ENCODE measurements at regions not wholly inside any gene's neighbourhood (a gene's known extent, or its start where the extent isn't known, plus 50 kb on each side); places are given as distances from the start of the nearest gene placed in this dataset.

DNA sequence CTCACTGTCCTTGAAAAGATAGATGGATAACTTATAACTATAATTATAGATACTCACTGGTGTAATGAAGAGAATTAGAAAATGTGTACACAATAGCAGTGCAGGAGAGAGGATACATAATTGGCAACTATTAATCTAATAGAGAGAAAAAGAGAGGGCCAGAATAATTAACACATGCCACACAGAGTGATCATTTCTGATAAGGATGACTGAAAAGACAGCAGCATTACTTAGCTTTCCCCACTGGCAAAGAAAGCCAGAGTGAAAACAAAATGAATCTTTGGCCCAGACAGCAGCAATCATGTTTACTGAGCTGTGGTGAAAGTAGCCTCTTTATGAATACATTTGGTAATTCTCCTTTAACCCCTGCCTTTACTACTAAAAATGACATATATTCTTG lies 493.3 kb upstream of the ROBO1 start:
- DNase-seq, result no peak

DNA sequence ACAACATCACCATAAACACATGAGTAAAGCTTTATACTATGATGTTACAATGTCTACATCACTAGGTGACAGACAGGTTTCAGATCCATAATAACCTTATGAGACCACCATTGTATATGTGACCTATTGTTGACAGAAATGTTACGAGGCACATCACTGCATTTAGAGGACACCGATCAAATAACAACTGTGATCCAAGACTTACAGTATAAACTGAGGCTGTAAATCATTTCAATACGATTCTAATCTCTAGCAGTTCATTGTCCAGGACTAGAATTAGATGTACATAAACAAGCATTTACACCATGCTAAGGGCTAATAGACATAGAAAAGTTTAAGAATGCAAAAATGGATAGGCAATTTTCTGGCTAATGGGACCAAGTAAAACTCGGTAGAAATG lies 491.9 kb upstream of the ROBO1 start:
- no peak for DNase-seq

DNA sequence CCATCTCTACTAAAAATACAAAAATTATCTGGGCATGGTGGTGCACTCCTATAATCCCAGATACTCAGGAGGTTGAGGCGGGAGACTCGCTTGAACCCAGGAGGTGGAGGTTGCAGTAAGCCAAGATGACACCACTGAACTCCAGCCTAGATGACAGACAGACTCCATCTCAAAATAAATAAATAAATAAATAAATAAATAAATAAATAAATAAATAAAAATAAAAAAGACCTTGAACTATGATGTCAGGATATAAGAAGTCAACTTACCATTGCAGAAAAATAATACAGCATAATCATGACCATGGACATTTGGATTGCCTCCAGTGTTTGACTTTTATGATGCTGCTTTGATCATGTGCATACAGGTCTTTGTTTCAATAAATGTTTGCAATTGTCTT lies 484.3 kb upstream of the ROBO1 start:
- DNase-seq, result no peak

DNA sequence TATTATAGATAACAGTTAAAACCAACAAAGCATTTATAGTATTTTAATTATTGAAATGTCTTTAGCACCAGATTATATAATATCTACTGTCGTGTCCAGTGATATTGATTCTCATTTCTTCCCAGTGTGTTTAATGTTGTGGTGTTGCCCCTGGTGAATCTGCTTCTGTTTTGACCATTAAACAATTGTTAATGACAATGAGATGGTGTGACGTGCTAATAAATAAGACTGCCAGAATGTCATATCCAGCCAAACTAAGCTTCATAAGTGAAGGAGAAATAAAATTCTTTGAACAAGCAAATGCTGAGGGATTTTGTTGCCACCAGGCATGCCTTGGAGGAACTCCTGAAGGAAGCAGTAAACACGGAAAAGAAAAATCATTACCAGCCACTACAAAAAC lies 480.0 kb upstream of the ROBO1 start:
- no peak for DNase-seq

DNA sequence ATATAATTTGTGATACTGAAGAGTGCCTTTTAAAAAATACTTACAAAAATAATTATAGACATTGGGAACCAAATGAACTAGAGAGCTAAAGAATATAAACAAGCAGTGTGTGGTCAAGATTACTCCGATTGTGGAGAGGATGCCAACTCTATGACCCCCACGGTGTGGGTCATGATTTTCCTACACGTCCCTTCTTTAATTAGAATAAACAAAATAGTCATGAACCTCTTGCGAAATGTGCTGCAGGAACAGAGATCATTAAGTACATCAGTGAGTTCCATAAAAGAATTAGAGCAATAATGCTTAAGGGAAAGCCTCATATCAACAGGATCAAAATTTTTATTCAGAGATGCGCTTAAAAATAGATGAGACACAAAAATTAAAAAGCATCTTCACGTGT lies 476.6 kb upstream of the ROBO1 start:
- DNase-seq, result no peak

DNA sequence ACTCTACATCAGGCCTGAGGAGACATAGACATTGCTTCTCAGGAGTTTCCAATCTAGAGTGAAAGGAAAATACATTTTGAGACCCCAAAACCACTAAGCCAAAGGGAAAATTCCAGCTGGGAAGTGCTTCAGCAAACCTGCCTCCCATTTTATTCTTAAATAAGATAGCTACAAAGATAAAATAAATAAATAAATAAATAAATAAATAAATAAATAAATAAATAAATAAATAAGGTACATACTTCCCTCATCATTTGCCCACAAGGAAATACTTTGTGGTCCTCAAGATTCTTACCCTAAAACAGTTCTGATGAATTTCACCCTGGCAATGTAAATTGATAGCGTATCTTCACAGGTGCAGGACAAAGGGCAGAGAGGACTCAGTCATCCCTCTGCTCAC lies 474.0 kb upstream of the ROBO1 start:
- DNase-seq, result no peak

DNA sequence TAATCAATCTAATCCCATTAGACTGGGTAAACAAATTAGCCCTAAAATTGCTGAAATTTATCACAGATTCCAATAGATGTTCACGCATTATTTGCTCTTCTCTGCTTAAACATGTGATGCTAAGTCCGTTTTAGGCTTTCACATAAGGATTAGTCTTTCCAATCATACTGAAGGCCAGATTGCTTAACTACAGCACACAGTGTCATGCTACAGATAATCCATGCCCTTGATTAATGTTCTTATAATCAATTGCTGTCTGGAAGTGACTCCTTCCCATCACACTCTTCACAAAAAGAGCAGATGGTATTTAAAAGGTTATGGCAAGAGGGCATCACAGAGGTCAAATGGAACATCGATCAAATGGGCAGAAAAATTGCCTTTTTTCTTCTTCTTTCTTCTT lies 471.5 kb upstream of the ROBO1 start:
- DNase-seq, result no peak

DNA sequence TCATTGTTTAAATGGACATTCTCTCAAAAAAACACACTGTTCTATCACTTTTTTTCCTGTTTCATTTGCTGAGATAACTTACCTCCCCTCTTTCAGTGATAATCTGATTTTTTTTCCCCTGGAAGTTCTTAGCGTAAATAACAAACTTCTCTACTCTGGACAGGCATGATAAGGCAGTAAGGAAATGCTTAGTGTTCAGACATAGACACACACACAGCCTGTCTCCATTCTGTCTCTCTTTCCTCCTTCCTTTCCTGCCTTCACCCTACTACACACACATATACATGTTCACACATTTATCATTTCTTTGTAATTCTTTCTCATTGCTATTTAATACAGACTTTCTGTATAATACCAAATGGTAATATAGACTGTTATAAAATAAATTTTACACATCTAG lies 470.8 kb upstream of the ROBO1 start:
- no peak for DNase-seq

DNA sequence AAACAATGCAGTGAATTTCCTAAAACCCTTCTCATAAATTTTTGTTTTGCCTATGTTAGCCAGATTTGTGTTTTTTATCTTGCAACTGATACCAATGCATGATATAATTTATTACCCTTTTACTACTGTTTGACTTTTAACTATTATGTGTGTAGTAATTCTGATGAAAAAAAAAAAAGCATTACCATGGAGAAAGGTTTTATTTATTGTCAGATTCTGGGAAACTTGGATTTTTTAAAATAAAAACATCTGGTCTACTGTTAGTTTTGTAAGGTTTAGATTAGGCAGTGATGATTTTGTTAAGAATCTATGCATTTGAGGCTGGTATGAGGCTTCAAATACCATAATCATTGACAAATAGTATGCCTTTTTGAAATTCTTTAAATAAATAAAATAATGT lies 470.4 kb upstream of the ROBO1 start:
- no peak for DNase-seq

DNA sequence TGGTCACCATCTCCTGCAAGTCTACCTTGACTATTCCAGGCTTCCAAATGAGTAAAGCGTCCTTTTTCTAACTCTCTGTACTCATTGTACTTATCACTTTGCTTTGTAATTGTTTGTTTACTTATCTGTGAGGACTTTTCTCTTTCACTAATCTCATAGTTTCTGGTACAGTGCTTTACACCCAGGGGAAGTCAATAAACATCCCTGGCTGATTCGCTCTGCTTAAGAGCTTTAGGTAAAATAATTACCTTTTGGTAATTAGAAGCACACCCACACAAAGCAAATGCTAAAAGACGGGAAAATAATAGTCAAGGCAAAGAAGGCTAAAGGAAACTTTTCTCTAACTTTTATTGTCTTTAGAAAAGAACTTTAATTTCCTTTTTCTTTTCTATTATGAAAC lies 466.9 kb upstream of the ROBO1 start:
- no peak for DNase-seq

DNA sequence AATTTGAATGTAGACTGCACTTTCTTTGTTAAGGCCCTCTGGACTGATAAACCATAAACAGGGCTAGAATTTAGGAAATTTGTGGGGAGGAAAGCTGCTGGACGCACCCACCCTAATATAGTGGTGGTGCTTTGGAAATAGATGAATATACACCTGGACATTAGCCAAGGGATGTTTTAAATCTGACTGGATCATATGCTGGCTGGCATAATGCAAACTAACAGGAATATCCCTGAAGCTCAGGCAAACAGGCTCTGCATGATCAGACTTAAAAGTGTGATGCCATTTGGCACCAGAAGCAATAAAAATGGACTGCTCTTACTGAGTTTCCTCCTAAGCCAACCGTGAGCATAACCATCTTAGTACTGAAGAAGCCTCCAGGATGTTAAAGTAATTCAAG lies 465.8 kb upstream of the ROBO1 start:
- DNase-seq, result no peak

DNA sequence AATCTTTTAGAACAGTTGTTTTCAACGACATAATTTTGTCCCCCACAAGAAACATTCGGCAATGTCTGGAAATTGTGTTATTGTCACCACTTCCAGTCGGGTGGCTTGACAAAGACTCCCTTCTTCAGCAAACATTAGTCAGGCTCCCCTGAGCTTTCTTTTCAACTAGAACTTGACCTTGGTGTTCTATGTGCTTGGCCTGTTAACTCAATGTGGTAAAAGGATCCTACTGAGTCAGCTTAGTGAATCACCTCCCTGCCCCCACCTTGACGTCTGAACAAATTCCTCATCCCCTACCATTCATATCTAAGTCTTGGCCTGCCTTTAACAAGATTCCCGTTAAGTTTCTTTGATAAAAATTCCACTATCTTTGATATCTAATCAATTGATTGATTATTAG lies 465.0 kb upstream of the ROBO1 start:
- no peak for DNase-seq

DNA sequence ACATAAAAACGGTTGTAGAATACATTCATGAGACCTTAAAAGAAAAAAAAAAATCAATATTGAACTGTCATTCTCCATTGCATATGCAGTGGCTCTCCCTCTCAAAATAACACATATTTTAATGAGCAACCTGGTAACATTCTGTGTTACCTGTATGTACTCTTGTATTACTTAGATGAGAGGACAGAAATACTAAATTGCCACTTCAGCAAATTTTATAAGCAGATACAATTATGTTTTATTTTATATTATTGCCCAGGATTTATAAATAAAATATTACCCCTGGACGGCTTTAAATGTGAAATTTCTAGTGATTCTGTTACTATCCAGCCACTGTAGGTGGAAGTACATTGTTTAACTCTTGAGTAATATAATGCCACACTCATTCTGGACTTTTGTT lies 463.2 kb upstream of the ROBO1 start:
- no peak for DNase-seq

DNA sequence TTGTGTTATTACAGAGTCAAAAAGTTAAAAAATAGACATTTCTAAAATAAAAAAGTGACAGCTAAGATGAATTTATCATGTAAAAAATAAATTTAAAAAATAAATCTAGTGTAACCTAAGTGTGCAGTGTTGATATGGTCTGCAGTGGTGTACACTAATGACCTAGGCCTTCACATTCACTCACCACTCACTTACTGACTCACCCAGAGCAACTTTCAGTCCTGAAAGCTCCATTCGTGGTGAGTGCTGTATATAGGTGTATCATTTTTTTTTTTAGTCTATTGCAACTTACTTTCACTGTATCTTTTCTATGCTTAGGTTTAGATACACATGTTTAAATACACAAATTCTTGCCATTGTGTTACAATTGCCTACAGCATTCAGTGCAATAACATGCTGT lies 459.4 kb upstream of the ROBO1 start:
- no peak for DNase-seq

DNA sequence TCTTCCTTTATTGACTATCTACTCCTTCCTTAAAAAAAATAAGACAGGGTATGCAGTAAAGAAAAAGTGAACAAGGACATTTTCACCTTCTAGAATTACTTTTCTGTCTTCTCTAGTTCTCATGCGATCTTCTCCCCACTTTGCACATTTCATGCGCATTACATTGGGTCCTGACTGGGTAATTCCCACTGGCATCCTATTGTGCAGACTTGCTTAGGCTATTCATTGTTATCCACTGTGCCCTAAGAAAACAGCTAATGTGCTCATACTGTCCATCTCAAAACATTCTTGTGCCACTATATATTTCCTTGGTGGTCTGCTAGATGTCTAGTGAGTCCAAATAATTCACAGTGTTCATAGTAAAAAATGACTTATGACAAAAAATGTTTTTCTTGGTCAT lies 447.4 kb upstream of the ROBO1 start:
- DNase-seq, result no peak

DNA sequence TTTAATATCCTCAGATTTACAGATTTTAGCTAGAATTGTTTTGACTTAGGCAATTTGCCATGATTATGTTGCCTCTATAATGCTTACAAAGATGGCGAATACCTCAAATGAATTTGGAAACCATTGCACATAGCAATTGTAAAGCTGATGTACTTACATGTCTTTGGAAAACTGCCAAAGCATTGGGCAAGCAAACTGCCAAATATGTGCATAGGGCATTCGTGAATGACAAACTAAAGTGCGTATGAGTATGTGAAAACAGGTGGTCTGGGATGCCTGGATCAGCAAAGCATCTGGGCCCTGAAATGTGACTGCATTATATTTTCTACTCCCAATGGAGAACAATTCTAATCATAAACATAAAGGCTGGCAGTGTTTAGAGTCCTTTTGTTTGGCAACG lies 445.3 kb upstream of the ROBO1 start:
- no peak for DNase-seq

DNA sequence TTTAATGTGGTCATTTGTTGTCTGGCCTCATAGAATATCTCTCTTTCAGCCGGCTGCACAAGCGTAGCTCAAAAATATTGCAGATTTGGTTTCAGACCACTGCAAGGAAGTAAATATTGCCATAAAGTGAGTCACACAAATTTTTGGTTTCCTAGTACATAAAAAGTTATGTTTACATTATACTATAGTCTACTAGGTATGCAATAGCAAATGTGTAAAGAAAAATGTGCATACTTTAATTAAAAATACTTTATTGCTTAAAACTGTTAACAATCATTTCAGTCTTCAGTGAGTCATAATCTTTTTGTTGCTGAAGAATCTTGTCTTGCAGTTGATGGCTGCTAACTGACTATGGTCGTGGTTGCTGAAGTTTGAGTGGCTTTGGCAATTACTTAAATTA lies 425.1 kb upstream of the ROBO1 start:
- no peak for DNase-seq

DNA sequence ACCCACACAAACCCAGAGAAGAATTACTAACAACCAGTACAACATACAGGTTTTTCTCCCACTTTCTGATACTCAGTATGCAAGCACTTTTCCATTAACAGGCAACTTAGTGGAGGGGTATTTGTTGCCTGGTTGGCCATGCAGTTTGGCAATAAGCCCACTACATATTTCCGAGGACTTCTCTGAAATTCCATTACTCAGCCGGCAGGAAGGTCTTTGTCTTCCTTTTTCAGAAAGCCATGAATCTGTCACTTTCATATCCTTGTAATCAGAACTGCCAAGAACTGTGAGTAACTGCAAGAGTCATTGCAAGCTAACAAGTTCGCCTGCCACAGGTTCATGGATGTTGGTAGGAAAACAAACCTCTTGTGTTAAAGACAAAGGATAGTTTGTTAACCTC lies 422.3 kb upstream of the ROBO1 start:
- peak; percentile 52 for DNase-seq

DNA sequence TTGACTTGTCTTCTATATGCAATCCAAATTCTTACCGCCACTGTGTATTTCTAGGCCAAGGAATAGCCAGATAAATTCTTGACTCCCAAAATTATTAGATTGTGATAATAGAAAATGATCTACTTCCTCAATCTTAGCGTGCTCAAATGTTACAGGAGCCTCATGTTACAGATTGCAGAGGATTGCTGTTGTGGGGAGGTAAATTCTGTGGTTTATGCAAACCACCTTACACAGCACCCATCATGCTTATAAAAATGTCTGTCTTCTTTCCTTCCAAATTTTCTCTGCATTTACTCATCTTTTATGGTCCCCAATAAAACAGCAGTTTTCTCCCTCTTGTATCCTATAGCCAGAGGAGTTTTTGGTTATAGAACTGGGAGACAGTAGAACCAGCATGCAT lies 420.2 kb upstream of the ROBO1 start:
- DNase-seq, result no peak

DNA sequence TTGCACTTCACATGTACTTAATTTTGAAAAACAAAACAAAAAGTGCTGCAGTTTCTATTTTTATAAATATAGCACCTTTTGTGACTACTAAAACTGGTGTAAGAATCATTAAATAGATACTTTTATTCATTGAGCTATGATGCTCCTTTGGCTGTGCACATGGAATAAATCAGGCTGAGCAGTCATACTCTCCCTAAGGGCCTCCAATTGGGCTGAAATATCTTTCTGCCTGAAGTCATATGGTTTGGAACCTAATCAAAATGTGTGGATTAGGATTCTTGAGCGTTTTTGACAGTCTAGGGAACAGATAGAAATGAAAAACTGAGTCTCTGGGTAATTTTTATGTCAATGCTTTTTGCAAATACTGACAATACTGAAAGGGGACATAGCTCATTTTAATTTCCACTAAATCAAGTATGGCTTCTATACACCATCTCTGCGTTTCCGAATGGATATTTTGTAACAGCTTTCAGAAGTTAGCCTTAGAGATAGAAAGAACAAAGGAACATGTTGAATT lies 392.2 kb upstream of the ROBO1 start:
- no peak for DNase-seq

DNA sequence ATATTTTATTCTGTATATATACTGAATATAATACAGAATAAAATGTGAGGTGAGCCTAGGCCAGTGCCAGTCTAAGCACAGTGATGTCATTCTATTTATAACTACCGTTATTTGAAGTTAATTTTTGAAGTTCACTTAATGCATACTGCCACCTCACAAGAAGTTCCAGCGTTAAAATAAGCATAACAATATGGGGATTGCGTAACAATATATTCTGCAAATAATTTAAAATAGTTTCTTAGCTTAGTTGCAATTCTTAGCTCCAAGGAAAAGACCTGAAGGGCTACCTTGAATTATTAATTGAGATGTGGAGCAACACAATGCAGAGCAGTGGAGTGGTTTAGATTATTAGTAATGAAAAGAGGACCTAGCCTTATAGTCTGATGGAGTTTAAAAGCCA lies 390.5 kb upstream of the ROBO1 start:
- DNase-seq, result no peak

DNA sequence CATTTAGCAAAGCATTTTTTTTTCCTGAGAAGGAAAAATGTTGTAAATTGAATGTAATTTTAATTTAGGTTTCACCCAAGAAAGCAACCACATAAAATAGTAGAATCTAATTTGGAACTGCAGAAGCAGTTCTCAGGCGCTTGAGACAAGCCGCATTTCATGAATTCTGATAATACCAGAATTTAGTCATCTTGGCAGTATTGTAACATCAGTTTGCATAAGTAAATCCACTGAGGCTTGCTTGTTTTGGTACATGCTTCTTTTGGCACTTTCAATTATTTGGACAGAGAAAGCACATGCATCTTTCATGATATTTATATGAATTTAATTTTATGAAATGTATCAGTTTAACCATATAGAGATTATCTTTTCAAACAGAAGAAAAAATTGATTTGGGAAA lies 389.7 kb upstream of the ROBO1 start:
- DNase-seq, result no peak

DNA sequence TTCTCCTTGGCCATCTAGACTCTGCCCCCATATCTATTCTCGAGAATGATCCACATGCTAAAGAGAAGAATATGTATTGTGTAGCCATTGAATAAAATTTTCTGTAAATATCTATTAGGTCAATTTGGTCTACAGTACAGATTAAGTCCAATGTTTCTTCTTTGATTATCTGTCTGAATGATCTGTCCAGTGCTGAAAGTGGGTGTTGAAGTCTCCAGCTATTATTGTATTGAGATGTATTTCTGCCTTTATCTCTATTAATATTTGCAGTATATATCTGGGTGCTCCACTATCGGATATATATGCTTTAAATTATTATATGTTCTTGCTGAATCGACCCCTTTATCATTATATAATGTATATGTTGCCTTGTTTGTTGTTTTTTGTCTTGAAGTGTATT lies 384.9 kb upstream of the ROBO1 start:
- DNase-seq, result no peak

DNA sequence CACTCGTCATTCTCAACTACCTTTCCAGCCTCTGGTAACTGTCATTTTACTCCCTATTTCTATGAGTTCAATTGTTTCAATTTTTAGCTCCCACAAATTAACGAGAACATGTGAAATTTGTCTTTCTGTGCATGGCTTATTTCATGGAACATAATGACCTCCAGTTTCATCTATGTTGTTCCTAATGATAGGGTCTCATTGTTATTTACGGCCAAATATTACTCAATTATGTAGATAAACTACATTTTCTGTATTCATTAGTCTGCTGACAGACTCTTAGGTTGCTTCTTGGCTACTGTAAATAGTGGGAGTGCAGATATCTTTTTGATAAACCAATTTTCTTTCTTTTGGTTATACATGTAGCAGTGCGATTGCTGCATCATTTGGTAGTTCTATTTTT lies 374.9 kb upstream of the ROBO1 start:
- no peak for DNase-seq

DNA sequence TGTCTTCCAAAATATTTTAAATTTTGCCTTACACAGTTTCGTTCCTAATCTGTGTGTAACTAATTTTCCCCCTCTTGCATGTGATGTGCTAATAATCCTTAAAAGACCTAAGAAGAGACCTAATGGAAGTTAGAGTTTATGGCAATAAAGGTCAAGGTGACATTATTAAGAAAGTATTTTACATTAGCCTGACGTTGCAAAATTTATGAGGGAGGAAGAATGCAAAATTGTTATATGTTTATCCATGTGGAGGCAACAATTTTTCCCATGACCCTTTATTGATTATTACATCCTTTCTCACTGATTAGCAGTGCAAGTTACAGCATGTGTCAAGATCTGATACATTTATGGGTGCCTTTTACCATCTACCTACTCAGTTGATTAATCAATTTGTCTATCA lies 373.8 kb upstream of the ROBO1 start:
- DNase-seq, result no peak

DNA sequence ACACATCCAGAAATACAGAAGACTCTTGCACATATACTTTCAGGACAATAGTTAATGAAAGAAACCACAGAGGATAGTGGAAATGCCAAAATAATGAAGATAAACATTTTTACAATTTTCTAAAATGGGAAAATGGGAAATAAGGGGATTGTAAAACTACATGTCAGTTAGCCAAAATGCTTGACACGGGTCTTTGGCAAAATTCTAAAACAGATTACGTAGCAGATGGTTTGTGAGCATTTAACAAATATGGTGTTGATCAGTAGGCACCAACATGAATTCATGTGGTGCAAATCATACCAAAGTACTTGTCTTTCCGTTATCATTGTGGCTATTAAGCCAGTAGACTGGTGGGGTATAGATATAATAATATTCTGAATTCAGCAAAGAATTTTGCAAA lies 348.5 kb upstream of the ROBO1 start:
- DNase-seq, result no peak
